H9 (cell line): ENCODE measurements at regions not wholly inside any gene's neighbourhood (a gene's known extent, or its start where the extent isn't known, plus 50 kb on each side); places are given as distances from the start of the nearest gene placed in this dataset.

Experiments used
- DNase-seq: peaks from one replicate; pipeline ENCODE4 v3.0.0-alpha.2; 2017
- H2AFZ ChIP-seq: one replicate; pipeline ENCODE4 v1.6.1; 2013; ENCODE audit warnings: mild to moderate bottlenecking, low read length, control low read depth, moderate library complexity
- H2AK5ac ChIP-seq: 2 replicates; pipeline ENCODE4 v1.6.1; 2013; ENCODE audit warnings: low read length, control low read depth, mixed read lengths; ENCODE audit not compliant: insufficient read length
- H2BK120ac ChIP-seq: one replicate; pipeline ENCODE4 v1.6.1; 2013; ENCODE audit warnings: low read depth, mild to moderate bottlenecking, low read length, control low read depth, inconsistent platforms; ENCODE audit not compliant: poor library complexity, severe bottlenecking
- H2BK12ac ChIP-seq: 2 replicates; pipeline ENCODE4 v1.6.1; 2013; ENCODE audit warnings: low read length, control low read depth, mixed read lengths, low read depth; ENCODE audit not compliant: insufficient read length
- H2BK15ac ChIP-seq: 2 replicates; pipeline ENCODE4 v1.6.1; 2013; ENCODE audit warnings: low read depth, low read length, control low read depth
- H2BK20ac ChIP-seq: one replicate; pipeline ENCODE4 v1.6.1; 2013; ENCODE audit warnings: low read depth, mild to moderate bottlenecking, low read length, control low read depth, inconsistent platforms; ENCODE audit not compliant: poor library complexity, severe bottlenecking
- H2BK5ac ChIP-seq: 2 replicates; pipeline ENCODE4 v1.6.1; 2013; ENCODE audit warnings: low read length, control low read depth, mixed read lengths; ENCODE audit not compliant: insufficient read length
- H3K14ac ChIP-seq: 2 replicates; pipeline ENCODE4 v1.6.1; 2013; ENCODE audit warnings: low read length, control low read depth; ENCODE audit not compliant: insufficient read depth
- H3K18ac ChIP-seq: 2 replicates; pipeline ENCODE4 v1.6.1; 2013; ENCODE audit warnings: low read depth, mild to moderate bottlenecking, mixed read lengths, low read length, control low read depth; ENCODE audit not compliant: insufficient read length
- H3K23ac ChIP-seq: 2 replicates; pipeline ENCODE4 v1.6.1; 2013; ENCODE audit warnings: low read length, control low read depth, mixed read lengths, low read depth; ENCODE audit not compliant: insufficient read length
- H3K23me2 ChIP-seq: 2 replicates; pipeline ENCODE4 v1.6.1; 2013; ENCODE audit warnings: low read depth, mild to moderate bottlenecking, mixed read lengths, low read length, control low read depth; ENCODE audit not compliant: insufficient read length, poor library complexity, severe bottlenecking
- H3K27ac ChIP-seq: 2 replicates; pipeline ENCODE4 v1.5.1; 2013; ENCODE audit warnings: low read length, control low read depth, mixed read lengths, low read depth; ENCODE audit not compliant: insufficient read length
- H3K27me3 ChIP-seq: 2 replicates; pipeline ENCODE4 v1.6.1; 2013; ENCODE audit warnings: low read length, control low read depth, inconsistent platforms; ENCODE audit not compliant: insufficient read depth
- H3K4ac ChIP-seq: 2 replicates; pipeline ENCODE4 v1.6.1; 2013; ENCODE audit warnings: low read depth, mild to moderate bottlenecking, control low read depth, inconsistent platforms, low read length, moderate library complexity
- H3K4me1 ChIP-seq: 2 replicates; pipeline ENCODE4 v1.6.1; 2013; ENCODE audit warnings: low read length, control low read depth, inconsistent platforms; ENCODE audit not compliant: insufficient read depth
- H3K4me2 ChIP-seq: 2 replicates; pipeline ENCODE4 v1.6.1; 2013; ENCODE audit warnings: low read length, control low read depth, mixed read lengths; ENCODE audit not compliant: insufficient read length, insufficient read depth
- H3K56ac ChIP-seq: 2 replicates; pipeline ENCODE4 v1.6.1; 2013; ENCODE audit warnings: low read depth, mild to moderate bottlenecking, mixed read lengths, low read length, control low read depth; ENCODE audit not compliant: insufficient read length
- H3K79me1 ChIP-seq: 2 replicates; pipeline ENCODE4 v1.6.1; 2013; ENCODE audit warnings: low read depth, mild to moderate bottlenecking, moderate library complexity, low read length, control low read depth, inconsistent platforms; ENCODE audit not compliant: insufficient read depth, poor library complexity, severe bottlenecking
- H3K79me2 ChIP-seq: 2 replicates; pipeline ENCODE4 v1.6.1; 2013; ENCODE audit warnings: low read length, control low read depth, inconsistent platforms; ENCODE audit not compliant: insufficient read depth
- H3K9ac ChIP-seq: 2 replicates; pipeline ENCODE4 v1.6.1; 2013; ENCODE audit warnings: low read length, control low read depth, mixed read lengths; ENCODE audit not compliant: insufficient read length; ENCODE audit errors: extremely low read depth
- H3K9me3 ChIP-seq: one replicate; pipeline ENCODE4 v1.6.1; 2013; ENCODE audit warnings: low read depth, low read length, inconsistent platforms; ENCODE audit not compliant: control insufficient read depth
- H3T11ph ChIP-seq: one replicate; pipeline ENCODE4 v1.6.1; 2013; ENCODE audit warnings: mild to moderate bottlenecking, low read length, control low read depth, inconsistent platforms
- H4K20me1 ChIP-seq: one replicate; pipeline ENCODE4 v1.6.1; 2013; ENCODE audit not compliant: control insufficient read depth, insufficient read length, insufficient read depth
- H4K5ac ChIP-seq: 2 replicates; pipeline ENCODE4 v1.6.1; 2013; ENCODE audit warnings: low read depth, mild to moderate bottlenecking, mixed read lengths, low read length, control low read depth; ENCODE audit not compliant: insufficient read length
- H4K8ac ChIP-seq: replicated peaks from 2 replicates; pipeline ENCODE4 v1.6.1; 2013; ENCODE audit warnings: low read length, control low read depth, mixed read lengths, low read depth; ENCODE audit not compliant: insufficient read length
- H4K91ac ChIP-seq: 2 replicates; pipeline ENCODE4 v1.6.1; 2013; ENCODE audit warnings: low read depth, mild to moderate bottlenecking, moderate library complexity, mixed read lengths, low read length, control low read depth; ENCODE audit not compliant: insufficient read length
- H3K27ac Mint-ChIP-seq, 3 experiments: 2 replicates in 2 of 3; 3 replicates in 1 of 3; pipeline ENCODE4 v1.8.0; 2020 to 2021; ENCODE audit warnings: mixed read lengths in 3 of 3, mild to moderate bottlenecking in 1 of 3, moderate library complexity in 1 of 3
- H3K27me3 Mint-ChIP-seq: 2 replicates; pipeline ENCODE4 v1.8.0; 2021; ENCODE audit warnings: low read depth, mild to moderate bottlenecking, moderate library complexity, mixed read lengths
- H3K36me3 Mint-ChIP-seq, 3 experiments: 2 replicates in 2 of 3; 3 replicates in 1 of 3; pipeline ENCODE4 v1.8.0; 2020 to 2021; ENCODE audit warnings: low read depth in 3 of 3, mixed read lengths in 3 of 3; ENCODE audit not compliant: insufficient read depth in 1 of 3
- H3K4me1 Mint-ChIP-seq, 2 experiments: 2 replicates each; pipeline ENCODE4 v1.8.0; 2020; ENCODE audit warnings: mixed read lengths in 2 of 2
- H3K4me3 Mint-ChIP-seq, 2 experiments: 2 replicates in 1 of 2; 3 replicates in 1 of 2; pipeline ENCODE4 v1.8.0; 2020 to 2021; ENCODE audit warnings: mild to moderate bottlenecking in 2 of 2, mixed read lengths in 2 of 2, moderate library complexity in 1 of 2
- H3K9me3 Mint-ChIP-seq, 2 experiments: 2 replicates in 1 of 2; 3 replicates in 1 of 2; pipeline ENCODE4 v1.8.0; 2020; ENCODE audit warnings: mild to moderate bottlenecking in 2 of 2, mixed read lengths in 2 of 2, moderate library complexity in 1 of 2
- CTCF ChIP-seq: fragments of 200-600 bp; sonication (generic); conservative IDR thresholded peaks from 3 replicates; pipeline ENCODE4 v1.8.0; 2021; ENCODE audit warnings: antibody characterized with exemption, mild to moderate bottlenecking
- WGBS: extraction: QIAGEN DNeasy Blood & Tissue Kit; methylation state at CpG from one replicate; pipeline ENCODE4 v1.1.7; 2013; ENCODE audit warnings: missing lambda C conversion rate, low lambda C conversion rate, mixed read lengths; ENCODE audit not compliant: insufficient read length; ENCODE audit errors: extremely low coverage; 5-methylcytosine and 5-hydroxymethylcytosine counted together

GRCh38 chr10:23999445-23999844 lies 209.5 kb upstream of the KIAA1217 start:
- Mint-ChIP-seq H3K36me3 (no peaks in the 10 kb centered on the region), H3K9me3 (no peaks in the 10 kb centered on the region), H3K27ac (no peak overlapping the region), H3K4me3 (no peak overlapping the region), H3K27me3 (no peaks in the 10 kb centered on the region), H3K4me1 (peaks cover 1 to 5% of the 10 kb centered on the region in 2 experiments; a peak in 2 of 4 replicates)
- H4K20me1 ChIP-seq, result no peaks in the 10 kb centered on the region
- peak overlapping the region; percentile 70 for H4K5ac ChIP-seq
- no peaks in the 10 kb centered on the region for H3K4me1 ChIP-seq
- H3K23me2 ChIP-seq, result no peaks in the 10 kb centered on the region
- H3K23ac ChIP-seq, result no peak overlapping the region
- H3K14ac ChIP-seq, result no peak overlapping the region
- no peak overlapping the region for H2AFZ ChIP-seq
- H3K27me3 ChIP-seq, result no peaks in the 10 kb centered on the region
- no peak overlapping the region for H2BK120ac ChIP-seq
- no peak overlapping the region for H2BK12ac ChIP-seq
- peak overlapping the region; percentile 17 for H3K18ac ChIP-seq
- H4K91ac ChIP-seq, result no peak overlapping the region
- no peaks in the 10 kb centered on the region for H3K79me1 ChIP-seq
- H4K8ac ChIP-seq, result no peak overlapping the region
- H3K4me2 ChIP-seq, result no peak overlapping the region
- WGBS, result no CpG with 5 or more reads among the region's 9 CpGs
- H2BK20ac ChIP-seq, result no peak overlapping the region
- H3K79me2 ChIP-seq, result no peaks in the 10 kb centered on the region
- no peak overlapping the region for H3K27ac ChIP-seq
- H2BK15ac ChIP-seq, result no peak overlapping the region
- no peak overlapping the region for H3K4ac ChIP-seq
- H3K9ac ChIP-seq, result no peak overlapping the region
- H2AK5ac ChIP-seq, result no peak overlapping the region
- no peak for DNase-seq
- no peak for TF ChIP-seq CTCF
- no peak overlapping the region for H3T11ph ChIP-seq
- no peak overlapping the region for H3K56ac ChIP-seq
- H3K9me3 ChIP-seq, result no peaks in the 10 kb centered on the region
- no peak overlapping the region for H2BK5ac ChIP-seq
